Hepatocyte (in vitro differentiated cells): ENCODE measurements at regions not wholly inside any gene's neighbourhood (a gene's known extent, or its start where the extent isn't known, plus 50 kb on each side); places are given as distances from the start of the nearest gene placed in this dataset.

Experiments used
- EZH2 ChIP-seq: fragments of 200-600 bp; sonication (generic); IDR thresholded peaks from 2 replicates; pipeline ENCODE4 v1.6.1; 2016; ENCODE audit warnings: antibody characterized with exemption, mild to moderate bottlenecking, borderline replicate concordance
- EZH2phosphoT487 ChIP-seq: fragments of 200-600 bp; sonication (generic); IDR thresholded peaks from one replicate; pipeline ENCODE4 v1.6.1; 2018; ENCODE audit warnings: antibody characterized with exemption, mild to moderate bottlenecking, low read depth, moderate library complexity; ENCODE audit not compliant: unreplicated experiment, severe bottlenecking
- TF ChIP-seq, protein P1 (sequence below): fragments of 200-600 bp; sonication (generic); IDR thresholded peaks from 2 replicates; pipeline ENCODE4 v1.5.1; 2016; ENCODE audit warnings: antibody characterized with exemption, mild to moderate bottlenecking; ENCODE audit not compliant: poor library complexity

- TF ChIP-seq, protein P1, sequence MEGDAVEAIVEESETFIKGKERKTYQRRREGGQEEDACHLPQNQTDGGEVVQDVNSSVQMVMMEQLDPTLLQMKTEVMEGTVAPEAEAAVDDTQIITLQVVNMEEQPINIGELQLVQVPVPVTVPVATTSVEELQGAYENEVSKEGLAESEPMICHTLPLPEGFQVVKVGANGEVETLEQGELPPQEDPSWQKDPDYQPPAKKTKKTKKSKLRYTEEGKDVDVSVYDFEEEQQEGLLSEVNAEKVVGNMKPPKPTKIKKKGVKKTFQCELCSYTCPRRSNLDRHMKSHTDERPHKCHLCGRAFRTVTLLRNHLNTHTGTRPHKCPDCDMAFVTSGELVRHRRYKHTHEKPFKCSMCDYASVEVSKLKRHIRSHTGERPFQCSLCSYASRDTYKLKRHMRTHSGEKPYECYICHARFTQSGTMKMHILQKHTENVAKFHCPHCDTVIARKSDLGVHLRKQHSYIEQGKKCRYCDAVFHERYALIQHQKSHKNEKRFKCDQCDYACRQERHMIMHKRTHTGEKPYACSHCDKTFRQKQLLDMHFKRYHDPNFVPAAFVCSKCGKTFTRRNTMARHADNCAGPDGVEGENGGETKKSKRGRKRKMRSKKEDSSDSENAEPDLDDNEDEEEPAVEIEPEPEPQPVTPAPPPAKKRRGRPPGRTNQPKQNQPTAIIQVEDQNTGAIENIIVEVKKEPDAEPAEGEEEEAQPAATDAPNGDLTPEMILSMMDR: no peak
- TF ChIP-seq EZH2phosphoT487 (no peak), EZH2 (no peak)
Observed at GRCh38 chr12:128138125-128138524, 128.8 kb upstream of the TMEM132C start.
